SJCRH30 (cell line): ENCODE measurements at regions not wholly inside any gene's neighbourhood (a gene's known extent, or its start where the extent isn't known, plus 50 kb on each side); places are given as distances from the start of the nearest gene placed in this dataset.
"Not testable (repeated sequence)": the region's sequence is repeated elsewhere in the genome, so short reads cannot be mapped to it uniquely, and the experiment has no call there.

ENCODE experiments used
- DNase-seq, 2 experiments: peaks; one replicate each; pipeline ENCODE4 v3.0.0-alpha.2; 2015 to 2020
- H3K27ac ChIP-seq: fragments of 250-450 bp; sonication (Bioruptor Pico); 2 replicates; pipeline ENCODE4 v1.5.1; 2020; ENCODE audit warnings: mild to moderate bottlenecking, moderate library complexity
- H3K27me3 ChIP-seq: fragments of 250-450 bp; sonication (Bioruptor Pico); 2 replicates; pipeline ENCODE4 v1.5.1; 2020; ENCODE audit warnings: mild to moderate bottlenecking, moderate library complexity
- H3K36me3 ChIP-seq: fragments of 250-450 bp; sonication (Bioruptor Pico); 2 replicates; pipeline ENCODE4 v1.5.1; 2020; ENCODE audit warnings: mild to moderate bottlenecking, moderate library complexity
- H3K4me1 ChIP-seq: fragments of 250-450 bp; sonication (Bioruptor Pico); 2 replicates; pipeline ENCODE4 v1.5.1; 2020; ENCODE audit warnings: mild to moderate bottlenecking, moderate library complexity
- H3K4me3 ChIP-seq: fragments of 250-450 bp; sonication (Bioruptor Pico); 2 replicates; pipeline ENCODE4 v1.5.1; 2020; ENCODE audit warnings: mild to moderate bottlenecking, moderate library complexity
- H3K9me3 ChIP-seq: fragments of 250-450 bp; sonication (Bioruptor Pico); replicated peaks from 2 replicates; pipeline ENCODE4 v1.5.1; 2020; ENCODE audit warnings: mild to moderate bottlenecking, moderate library complexity

GRCh38 chr10:33859319-33860022 lies 525.0 kb upstream of the NRP1 start:
- no peak for DNase-seq

GRCh38 chr10:33858326-33858725 lies 523.9 kb upstream of the NRP1 start:
- Histone ChIP-seq H3K27ac (no peak overlapping the region), H3K9me3 (no peaks in the 10 kb centered on the region), H3K4me1 (no peaks in the 10 kb centered on the region), H3K27me3 (no peaks in the 10 kb centered on the region), H3K36me3 (no peaks in the 10 kb centered on the region), H3K4me3 (no peak overlapping the region)
- DNase-seq, result no peak

More at GRCh38 chr10:33859319-33860022, 525.0 kb upstream of the NRP1 start:
- Histone ChIP-seq H3K27me3 (no peaks in the 10 kb centered on the region), H3K4me3 (no peak overlapping the region), H3K4me1 (no peaks in the 10 kb centered on the region), H3K9me3 (no peaks in the 10 kb centered on the region), H3K27ac (no peak overlapping the region), H3K36me3 (no peaks in the 10 kb centered on the region)

- not testable (repeated sequence) for DNase-seq, H3K4me1 ChIP-seq, H3K27me3 ChIP-seq, H3K4me3 ChIP-seq, H3K9me3 ChIP-seq, H3K27ac ChIP-seq, H3K36me3 ChIP-seq
Observed at GRCh38 chr10:33853221-33853620, 518.8 kb upstream of the NRP1 start.

GRCh38 chr10:33843379-33843778 lies 508.9 kb upstream of the NRP1 start:
- no peak for DNase-seq
- Histone ChIP-seq H3K9me3 (no peaks in the 10 kb centered on the region), H3K4me1 (no peaks in the 10 kb centered on the region), H3K4me3 (no peak overlapping the region), H3K27ac (no peak overlapping the region), H3K27me3 (no peaks in the 10 kb centered on the region), H3K36me3 (no peaks in the 10 kb centered on the region)

GRCh38 chr10:33841678-33842077 lies 507.2 kb upstream of the NRP1 start:
- no peak overlapping the region for H3K27ac ChIP-seq
- H3K27me3 ChIP-seq, result no peaks in the 10 kb centered on the region
- no peak for DNase-seq

GRCh38 chr10:33838731-33839130 lies 504.3 kb upstream of the NRP1 start:
- no peaks in the 10 kb centered on the region for H3K36me3 ChIP-seq
- no peak for DNase-seq
- no peaks in the 10 kb centered on the region for H3K27me3 ChIP-seq
- no peak overlapping the region for H3K27ac ChIP-seq
- H3K9me3 ChIP-seq, result no peaks in the 10 kb centered on the region
- H3K4me3 ChIP-seq, result no peak overlapping the region
- no peaks in the 10 kb centered on the region for H3K4me1 ChIP-seq

More at GRCh38 chr10:33841678-33842077, 507.2 kb upstream of the NRP1 start:
- Histone ChIP-seq H3K4me3 (no peak overlapping the region), H3K9me3 (no peaks in the 10 kb centered on the region), H3K36me3 (no peaks in the 10 kb centered on the region), H3K4me1 (no peaks in the 10 kb centered on the region)

- Histone ChIP-seq H3K36me3 (no peaks in the 10 kb centered on the region), H3K9me3 (no peaks in the 10 kb centered on the region), H3K27ac (no peak overlapping the region)
Observed at GRCh38 chr10:33837736-33838135, 503.3 kb upstream of the NRP1 start.

GRCh38 chr10:33835556-33835955 lies 501.1 kb upstream of the NRP1 start:
- Histone ChIP-seq H3K36me3 (no peaks in the 10 kb centered on the region), H3K9me3 (no peaks in the 10 kb centered on the region), H3K27ac (no peak overlapping the region), H3K4me1 (no peaks in the 10 kb centered on the region), H3K4me3 (no peak overlapping the region), H3K27me3 (no peaks in the 10 kb centered on the region)
- no peak for DNase-seq

More at GRCh38 chr10:33837736-33838135, 503.3 kb upstream of the NRP1 start:
- DNase-seq, result peak in 1 of 2 experiments; percentile 1
- no peaks in the 10 kb centered on the region for H3K4me1 ChIP-seq
- no peak overlapping the region for H3K4me3 ChIP-seq
- no peaks in the 10 kb centered on the region for H3K27me3 ChIP-seq

- Histone ChIP-seq H3K4me1 (no peaks in the 10 kb centered on the region), H3K27me3 (no peaks in the 10 kb centered on the region), H3K27ac (no peak overlapping the region), H3K9me3 (no peaks in the 10 kb centered on the region), H3K4me3 (no peak overlapping the region), H3K36me3 (no peaks in the 10 kb centered on the region)
- no peak for DNase-seq
Observed at GRCh38 chr10:33833566-33833965, 499.1 kb upstream of the NRP1 start.

GRCh38 chr10:33832124-33832787 lies 497.8 kb upstream of the NRP1 start:
- Histone ChIP-seq H3K27me3 (no peaks in the 10 kb centered on the region), H3K27ac (no peak overlapping the region), H3K4me3 (no peak overlapping the region), H3K4me1 (no peaks in the 10 kb centered on the region), H3K36me3 (no peaks in the 10 kb centered on the region), H3K9me3 (no peaks in the 10 kb centered on the region)
- no peak for DNase-seq

- no peak for DNase-seq
- Histone ChIP-seq H3K9me3 (no peaks in the 10 kb centered on the region), H3K4me3 (no peak overlapping the region), H3K27ac (no peak overlapping the region), H3K36me3 (no peaks in the 10 kb centered on the region), H3K4me1 (no peaks in the 10 kb centered on the region), H3K27me3 (no peaks in the 10 kb centered on the region)
Observed at GRCh38 chr10:33831591-33831990, 497.1 kb upstream of the NRP1 start.

GRCh38 chr10:33829899-33830298 lies 495.4 kb upstream of the NRP1 start:
- not testable (repeated sequence) for DNase-seq, H3K9me3 ChIP-seq, H3K27me3 ChIP-seq, H3K4me3 ChIP-seq, H3K27ac ChIP-seq, H3K4me1 ChIP-seq, H3K36me3 ChIP-seq

- Histone ChIP-seq H3K36me3 (no peaks in the 10 kb centered on the region), H3K4me3 (no peak overlapping the region), H3K27me3 (no peaks in the 10 kb centered on the region), H3K9me3 (no peaks in the 10 kb centered on the region), H3K27ac (no peak overlapping the region), H3K4me1 (no peaks in the 10 kb centered on the region)
- no peak for DNase-seq
Observed at GRCh38 chr10:33828592-33828991, 494.1 kb upstream of the NRP1 start.

- H3K27me3 ChIP-seq, result no peaks in the 10 kb centered on the region
- no peaks in the 10 kb centered on the region for H3K4me1 ChIP-seq
- no peaks in the 10 kb centered on the region for H3K36me3 ChIP-seq
- no peaks in the 10 kb centered on the region for H3K9me3 ChIP-seq
- no peak for DNase-seq
- no peak overlapping the region for H3K27ac ChIP-seq
- no peak overlapping the region for H3K4me3 ChIP-seq
Observed at GRCh38 chr10:33826186-33826585, 491.7 kb upstream of the NRP1 start.

GRCh38 chr10:33822774-33823173 lies 488.3 kb upstream of the NRP1 start:
- no peaks in the 10 kb centered on the region for H3K4me1 ChIP-seq
- no peaks in the 10 kb centered on the region for H3K9me3 ChIP-seq
- H3K27me3 ChIP-seq, result no peaks in the 10 kb centered on the region
- H3K4me3 ChIP-seq, result no peak overlapping the region
- DNase-seq, result no peak
- no peaks in the 10 kb centered on the region for H3K36me3 ChIP-seq
- no peak overlapping the region for H3K27ac ChIP-seq

- Histone ChIP-seq H3K9me3 (no peaks in the 10 kb centered on the region), H3K27me3 (no peaks in the 10 kb centered on the region), H3K36me3 (no peaks in the 10 kb centered on the region), H3K4me3 (no peak overlapping the region), H3K4me1 (no peaks in the 10 kb centered on the region), H3K27ac (no peak overlapping the region)
- no peak for DNase-seq
Observed at GRCh38 chr10:33820531-33820930, 486.1 kb upstream of the NRP1 start.
